Muscle layer of duodenum (tissue), 2 donors: ENCODE measurements at regions not wholly inside any gene's neighbourhood (a gene's known extent, or its start where the extent isn't known, plus 50 kb on each side); places are given as distances from the start of the nearest gene placed in this dataset.

Experiments
- H3K27ac ChIP-seq: one replicate; pipeline ENCODE4 v1.7.0; 2013; ENCODE audit warnings: mild to moderate bottlenecking, low read length
- H3K27me3 ChIP-seq: one replicate; pipeline ENCODE4 v1.7.0; 2013; ENCODE audit warnings: low read depth, mild to moderate bottlenecking, control low read depth, low read length
- H3K36me3 ChIP-seq, 2 donors: one replicate each; pipeline ENCODE4 v1.7.0; 2013; ENCODE audit warnings: low read length in 2 of 2, control low read depth in 1 of 2, mild to moderate bottlenecking in 1 of 2; ENCODE audit not compliant: insufficient read depth in 2 of 2, control insufficient read depth in 1 of 2
- H3K4me1 ChIP-seq, 2 donors: one replicate each; pipeline ENCODE4 v1.7.0; 2013; ENCODE audit warnings: low read length in 2 of 2, mild to moderate bottlenecking in 2 of 2, control low read depth in 1 of 2, moderate library complexity in 1 of 2; ENCODE audit not compliant: insufficient read depth in 2 of 2, control insufficient read depth in 1 of 2
- H3K4me3 ChIP-seq, 2 donors: one replicate each; pipeline ENCODE4 v1.7.0; 2013; ENCODE audit warnings: low read length in 2 of 2, low read depth in 1 of 2, mild to moderate bottlenecking in 1 of 2
- H3K9me3 ChIP-seq, 2 donors: one replicate each; pipeline ENCODE4 v1.7.0; 2013; ENCODE audit warnings: low read length in 2 of 2, control low read depth in 1 of 2, mild to moderate bottlenecking in 1 of 2; ENCODE audit not compliant: control insufficient read depth in 1 of 2
- donor health status: healthy.

- Histone ChIP-seq H3K9me3 (no peaks in the 10 kb centered on the region), H3K36me3 (no peaks in the 10 kb centered on the region), H3K27me3 (no peaks in the 10 kb centered on the region), H3K27ac (no peak overlapping the region), H3K4me1 (no peaks in the 10 kb centered on the region), H3K4me3 (no peak overlapping the region)
Observed at GRCh38 chr5:106854105-106854687, 816.5 kb downstream of the EFNA5 start.

DNA sequence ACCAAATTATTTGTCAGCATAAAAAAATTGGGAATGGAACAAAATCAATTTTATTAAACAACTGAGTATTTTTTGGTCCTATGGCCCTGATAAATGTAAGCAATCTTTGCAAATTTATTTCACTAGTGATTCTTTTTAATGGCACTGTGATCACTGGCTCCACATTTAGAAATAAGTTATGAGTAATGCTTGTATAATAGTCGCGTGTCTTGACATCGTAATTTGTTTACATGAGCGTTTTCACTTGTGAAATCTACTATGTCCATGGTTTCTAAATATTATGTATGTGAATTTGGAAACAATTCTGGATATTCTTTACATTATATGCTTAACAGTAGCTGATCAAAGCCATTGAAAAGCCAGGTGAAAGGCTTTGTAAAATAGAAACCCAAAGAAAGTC lies 817.5 kb downstream of the EFNA5 start:
- Histone ChIP-seq H3K4me3 (no peak overlapping the region), H3K4me1 (no peaks in the 10 kb centered on the region), H3K36me3 (no peaks in the 10 kb centered on the region), H3K9me3 (no peaks in the 10 kb centered on the region), H3K27ac (no peak overlapping the region), H3K27me3 (no peaks in the 10 kb centered on the region)

DNA sequence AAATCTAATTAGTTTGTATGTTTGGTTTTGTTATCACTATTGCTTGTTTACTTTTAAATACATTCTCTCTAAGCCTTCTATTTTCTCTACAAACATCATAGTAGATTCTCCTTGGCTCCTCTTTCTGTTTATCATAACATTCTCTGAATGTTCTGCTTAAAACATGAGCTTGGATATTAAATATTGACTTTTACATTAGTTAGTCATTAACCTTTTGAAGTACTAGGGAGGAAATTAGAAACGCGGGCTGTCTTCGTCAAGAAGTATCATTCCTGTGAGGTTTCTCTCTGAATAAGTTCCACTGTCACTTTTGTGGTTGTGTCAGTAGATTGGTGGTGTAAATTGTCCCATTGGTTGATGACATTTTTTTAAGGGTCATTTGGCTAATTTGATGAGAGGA lies 821.5 kb downstream of the EFNA5 start:
- Histone ChIP-seq H3K27me3 (no peaks in the 10 kb centered on the region), H3K36me3 (no peaks in the 10 kb centered on the region), H3K9me3 (no peaks in the 10 kb centered on the region), H3K4me1 (no peaks in the 10 kb centered on the region), H3K4me3 (no peak overlapping the region), H3K27ac (no peak overlapping the region)

DNA sequence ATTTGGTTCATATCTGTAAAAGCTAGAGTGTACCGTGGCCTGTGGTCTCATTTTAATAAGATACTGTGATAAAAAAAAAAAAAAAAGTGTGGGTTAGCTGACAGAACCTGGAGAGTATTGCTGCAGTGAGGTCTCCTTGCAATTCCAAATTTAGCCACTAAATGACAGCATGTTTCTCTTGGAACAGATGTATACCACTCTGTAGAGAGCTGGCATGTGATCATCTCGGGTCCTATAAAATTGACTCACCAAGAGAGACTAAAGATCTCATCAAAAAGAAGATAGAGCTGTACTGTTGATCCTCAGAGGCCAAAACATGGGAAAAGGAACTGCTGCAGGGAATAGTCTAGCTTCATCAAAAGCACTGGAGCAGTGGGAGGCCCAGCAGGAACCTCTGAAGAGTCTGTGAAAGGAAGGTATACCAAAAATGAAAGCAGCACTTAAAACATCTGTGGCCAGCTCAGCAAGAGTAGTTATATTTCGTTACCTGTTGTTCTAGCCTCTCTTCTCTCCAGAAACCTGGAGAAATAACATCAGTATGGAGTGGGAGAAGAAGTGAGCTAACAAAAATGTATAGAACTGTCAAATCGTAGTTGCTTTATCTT lies 826.8 kb downstream of the EFNA5 start:
- H3K27ac ChIP-seq = no peak overlapping the region
- H3K4me1 ChIP-seq = no peaks in the 10 kb centered on the region
- no peaks in the 10 kb centered on the region for H3K9me3 ChIP-seq
- H3K27me3 ChIP-seq = no peaks in the 10 kb centered on the region
- no peaks in the 10 kb centered on the region for H3K36me3 ChIP-seq
- H3K4me3 ChIP-seq = no peak overlapping the region

DNA sequence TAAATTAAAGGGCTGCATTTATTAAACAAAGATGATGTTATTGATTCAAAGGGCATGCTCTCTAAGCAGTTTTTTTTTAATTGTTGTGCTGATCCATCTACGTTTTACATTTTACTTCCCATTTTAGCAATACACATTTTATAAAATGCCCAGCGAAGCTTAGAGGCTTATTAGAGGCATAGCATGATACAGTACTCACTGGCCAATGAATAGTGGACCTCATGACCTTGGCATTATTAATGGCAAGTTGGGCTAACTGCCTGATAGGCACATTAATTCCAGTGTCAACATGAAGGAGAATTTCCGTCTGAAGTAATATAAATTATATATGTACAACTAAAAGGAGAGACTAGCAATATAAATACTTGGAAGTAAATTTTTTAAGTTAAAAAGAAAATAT lies 837.2 kb downstream of the EFNA5 start:
- Histone ChIP-seq H3K36me3 (no peaks in the 10 kb centered on the region), H3K27ac (no peak overlapping the region), H3K27me3 (no peaks in the 10 kb centered on the region), H3K4me3 (no peak overlapping the region), H3K9me3 (no peaks in the 10 kb centered on the region), H3K4me1 (no peaks in the 10 kb centered on the region)

DNA sequence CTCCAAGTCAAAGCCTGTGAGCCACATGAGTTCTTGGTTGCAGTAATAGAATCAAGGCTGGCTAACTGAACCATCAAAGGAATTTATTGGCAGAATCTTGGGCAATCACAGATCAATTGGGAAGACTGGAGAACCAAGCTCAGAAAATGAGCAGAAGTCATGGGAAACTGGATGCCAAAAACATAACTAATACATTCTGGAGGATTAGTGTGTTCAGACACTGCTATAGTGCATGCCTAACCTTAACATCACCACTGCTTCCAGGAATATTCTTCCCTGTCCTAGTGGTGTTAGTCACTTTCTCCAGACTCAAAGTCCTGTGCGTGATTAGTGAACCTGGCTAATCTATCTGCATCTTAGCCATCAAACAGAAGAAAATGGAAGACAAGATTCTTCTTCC lies 843.7 kb downstream of the EFNA5 start:
- H3K4me3 ChIP-seq = no peak overlapping the region
- no peaks in the 10 kb centered on the region for H3K36me3 ChIP-seq
- H3K27me3 ChIP-seq = no peaks in the 10 kb centered on the region
- H3K27ac ChIP-seq = no peak overlapping the region
- no peaks in the 10 kb centered on the region for H3K9me3 ChIP-seq
- no peaks in the 10 kb centered on the region for H3K4me1 ChIP-seq

DNA sequence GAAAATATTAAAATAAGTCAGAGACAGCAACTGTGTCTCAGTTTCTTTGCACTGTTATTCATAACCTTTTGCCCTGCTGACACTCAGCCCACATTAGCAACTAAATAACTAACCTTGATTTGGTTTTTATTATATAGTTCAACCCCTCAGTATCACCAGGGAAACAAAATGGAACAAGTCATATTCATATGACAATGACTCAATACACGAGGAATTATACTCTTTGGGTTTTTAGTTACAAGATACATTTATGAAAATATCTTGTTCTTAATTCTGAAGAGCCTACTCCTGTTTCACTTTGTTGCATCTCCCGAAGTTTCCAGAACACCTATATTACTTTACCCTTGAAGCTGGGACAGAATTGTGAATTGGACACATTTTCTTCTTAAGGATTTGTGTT lies 845.4 kb downstream of the EFNA5 start:
- no peaks in the 10 kb centered on the region for H3K4me1 ChIP-seq
- no peak overlapping the region for H3K27ac ChIP-seq
- H3K27me3 ChIP-seq = no peaks in the 10 kb centered on the region
- no peaks in the 10 kb centered on the region for H3K9me3 ChIP-seq
- H3K4me3 ChIP-seq = no peak overlapping the region
- H3K36me3 ChIP-seq = no peaks in the 10 kb centered on the region

DNA sequence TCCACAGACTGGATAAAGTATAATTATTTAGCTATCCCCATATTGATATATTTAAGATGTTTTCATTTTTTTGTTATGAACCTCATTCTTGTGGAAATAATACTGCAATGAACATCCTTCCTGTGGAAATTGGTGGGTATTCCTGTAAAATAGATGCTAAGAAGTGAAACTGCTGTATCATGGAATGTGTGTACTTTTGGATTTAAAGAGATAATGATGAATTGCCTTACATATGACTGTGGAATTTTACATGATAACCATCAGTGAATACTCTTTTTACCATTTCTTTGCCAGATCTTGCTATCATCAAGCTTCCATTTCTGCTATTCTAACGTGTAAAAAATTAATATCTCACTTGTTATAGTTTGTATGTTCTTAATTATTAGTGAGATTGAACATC lies 847.9 kb downstream of the EFNA5 start:
- Histone ChIP-seq H3K4me1 (no peaks in the 10 kb centered on the region), H3K27ac (no peak overlapping the region), H3K27me3 (no peaks in the 10 kb centered on the region), H3K36me3 (no peaks in the 10 kb centered on the region), H3K9me3 (no peaks in the 10 kb centered on the region), H3K4me3 (no peak overlapping the region)

DNA sequence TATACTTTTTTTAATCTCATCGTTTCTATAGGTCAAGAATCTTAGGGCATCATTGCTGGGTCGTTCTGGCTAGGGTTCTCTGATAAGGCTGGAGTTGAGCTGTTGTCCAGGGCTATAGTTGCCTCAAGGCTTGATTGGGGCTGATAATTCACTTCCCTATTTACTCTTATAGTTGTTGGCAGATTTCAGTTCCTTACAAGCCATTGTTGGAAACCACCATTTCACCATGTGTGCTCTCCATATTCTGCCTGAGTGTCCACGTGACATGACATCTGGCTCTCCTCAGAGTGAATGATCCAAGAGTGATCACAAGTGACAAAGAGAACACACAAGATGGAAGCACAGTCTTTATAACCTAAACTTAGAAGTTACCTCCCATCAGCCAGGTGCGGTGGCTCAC lies 852.2 kb downstream of the EFNA5 start:
- H3K4me3 ChIP-seq = no peak overlapping the region
- H3K9me3 ChIP-seq = no peaks in the 10 kb centered on the region
- no peaks in the 10 kb centered on the region for H3K36me3 ChIP-seq
- no peaks in the 10 kb centered on the region for H3K4me1 ChIP-seq
- H3K27me3 ChIP-seq = no peaks in the 10 kb centered on the region
- no peak overlapping the region for H3K27ac ChIP-seq

GRCh38 chr5:106814961-106815360 lies 855.8 kb downstream of the EFNA5 start:
- Histone ChIP-seq H3K36me3 (no peaks in the 10 kb centered on the region), H3K4me3 (no peak overlapping the region), H3K4me1 (no peaks in the 10 kb centered on the region), H3K27me3 (no peaks in the 10 kb centered on the region), H3K9me3 (no peaks in the 10 kb centered on the region), H3K27ac (no peak overlapping the region)

DNA sequence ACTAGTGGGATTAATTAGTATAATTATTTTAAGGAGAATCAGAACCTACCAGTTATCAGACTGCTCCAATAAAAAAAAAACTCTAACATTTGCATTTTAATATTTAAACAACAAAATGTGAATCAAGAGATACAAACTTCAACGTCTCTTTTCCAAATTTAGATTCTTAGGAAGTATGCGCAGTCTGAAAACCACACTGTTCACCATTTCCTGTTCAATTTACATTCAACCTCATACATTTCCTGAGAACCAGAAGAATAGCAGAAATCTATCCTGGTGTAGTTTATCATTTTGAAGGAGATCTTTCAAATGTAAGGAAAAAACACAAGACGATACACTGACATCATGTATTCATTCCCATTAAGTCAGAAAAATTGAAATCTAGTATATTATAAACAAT lies 869.2 kb downstream of the EFNA5 start:
- Histone ChIP-seq H3K27me3 (no peaks in the 10 kb centered on the region), H3K9me3 (no peaks in the 10 kb centered on the region), H3K36me3 (no peaks in the 10 kb centered on the region), H3K27ac (no peak overlapping the region), H3K4me1 (no peaks in the 10 kb centered on the region), H3K4me3 (no peak overlapping the region)

DNA sequence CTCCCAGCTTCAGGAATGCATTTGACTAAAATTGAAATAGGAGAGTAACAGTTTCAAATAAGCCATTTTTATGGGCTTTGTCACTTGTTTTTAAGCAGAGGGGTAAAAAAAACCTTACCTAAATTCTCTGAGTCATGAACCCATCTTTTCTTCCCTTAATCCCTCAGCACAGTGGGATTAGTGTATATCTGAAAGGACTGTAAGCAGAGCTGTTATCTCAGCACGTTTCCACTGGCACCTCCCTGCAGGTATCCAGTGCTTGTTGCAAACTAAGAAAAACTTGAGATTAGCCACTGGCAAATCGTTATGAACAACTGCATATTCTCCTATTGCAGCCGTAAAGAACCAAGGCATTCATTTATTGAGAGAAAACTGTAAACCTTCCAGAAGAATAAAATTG lies 872.7 kb downstream of the EFNA5 start:
- no peak overlapping the region for H3K27ac ChIP-seq
- H3K36me3 ChIP-seq = no peaks in the 10 kb centered on the region
- no peak overlapping the region for H3K4me3 ChIP-seq
- no peaks in the 10 kb centered on the region for H3K9me3 ChIP-seq
- no peaks in the 10 kb centered on the region for H3K4me1 ChIP-seq
- H3K27me3 ChIP-seq = no peaks in the 10 kb centered on the region
